ENCODE measurements at regions not wholly inside any gene's neighbourhood (a gene's known extent, or its start where the extent isn't known, plus 50 kb on each side); places are given as distances from the start of the nearest gene placed in this dataset.

GRCh38 chr3:18233987-18234716 is 191.0 kb downstream of the SATB1 start:
- TF ChIP-seq, protein P1, sequence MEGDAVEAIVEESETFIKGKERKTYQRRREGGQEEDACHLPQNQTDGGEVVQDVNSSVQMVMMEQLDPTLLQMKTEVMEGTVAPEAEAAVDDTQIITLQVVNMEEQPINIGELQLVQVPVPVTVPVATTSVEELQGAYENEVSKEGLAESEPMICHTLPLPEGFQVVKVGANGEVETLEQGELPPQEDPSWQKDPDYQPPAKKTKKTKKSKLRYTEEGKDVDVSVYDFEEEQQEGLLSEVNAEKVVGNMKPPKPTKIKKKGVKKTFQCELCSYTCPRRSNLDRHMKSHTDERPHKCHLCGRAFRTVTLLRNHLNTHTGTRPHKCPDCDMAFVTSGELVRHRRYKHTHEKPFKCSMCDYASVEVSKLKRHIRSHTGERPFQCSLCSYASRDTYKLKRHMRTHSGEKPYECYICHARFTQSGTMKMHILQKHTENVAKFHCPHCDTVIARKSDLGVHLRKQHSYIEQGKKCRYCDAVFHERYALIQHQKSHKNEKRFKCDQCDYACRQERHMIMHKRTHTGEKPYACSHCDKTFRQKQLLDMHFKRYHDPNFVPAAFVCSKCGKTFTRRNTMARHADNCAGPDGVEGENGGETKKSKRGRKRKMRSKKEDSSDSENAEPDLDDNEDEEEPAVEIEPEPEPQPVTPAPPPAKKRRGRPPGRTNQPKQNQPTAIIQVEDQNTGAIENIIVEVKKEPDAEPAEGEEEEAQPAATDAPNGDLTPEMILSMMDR (IDR thresholded peaks at IDR 0.05) = no peak
- TF ChIP-seq POLR2A (IDR thresholded peaks at IDR 0.05) = no peak
- no peak overlapping the region for H3K4me3 ChIP-seq
- no peak for DNase-seq
- WGBS, 2 donors = 50 to 58% methylated on average over 10 of the region's 10 CpGs
- no peaks in the 10 kb centered on the region for H3K36me3 ChIP-seq (replicated peaks in 1 of 2; ENCODE audit: insufficient read depth in 1 of 2, low read depth in 2 of 2)
- no peak for ATAC-seq
- H3K4me1 ChIP-seq = no peaks in the 10 kb centered on the region
- no peak overlapping the region for H3K27ac ChIP-seq
- no peaks in the 10 kb centered on the region for H3K27me3 ChIP-seq
- H3K9me3 ChIP-seq = no peaks in the 10 kb centered on the region
- intact Hi-C loops (cut with DNase I) = no loop called here

GRCh38 chr3:18232317-18232716 is 192.8 kb downstream of the SATB1 start:
- Histone ChIP-seq H3K27me3 (no peaks in the 10 kb centered on the region), H3K27ac (no peak overlapping the region), H3K9me3 (no peaks in the 10 kb centered on the region), H3K4me1 (no peaks in the 10 kb centered on the region), H3K36me3 (replicated peaks in 1 of 2; ENCODE audit: insufficient read depth in 1 of 2, low read depth in 2 of 2) (no peaks in the 10 kb centered on the region), H3K4me3 (no peak overlapping the region)
- intact Hi-C loops (cut with DNase I) = no loop called here
- no peak for DNase-seq
- 59 to 60% methylated on average over 3 of the region's 3 CpGs for WGBS, 2 donors
- no peak for ATAC-seq
- no peak for TF ChIP-seq POLR2A (IDR thresholded peaks at IDR 0.05)
- TF ChIP-seq, protein P1 (IDR thresholded peaks at IDR 0.05) = no peak

GRCh38 chr3:18228060-18228459 is 197.1 kb downstream of the SATB1 start:
- intact Hi-C loops (cut with DNase I) = no loop called here
- no peak for ATAC-seq

GRCh38 chr3:18225709-18226108 is 199.4 kb downstream of the SATB1 start:
- no peak for DNase-seq
- 42 to 46% methylated on average over 3 of the region's 3 CpGs for WGBS, 2 donors
- Histone ChIP-seq H3K9me3 (no peaks in the 10 kb centered on the region), H3K36me3 (replicated peaks in 1 of 2; ENCODE audit: insufficient read depth in 1 of 2, low read depth in 2 of 2) (no peaks in the 10 kb centered on the region), H3K27ac (no peak overlapping the region), H3K4me3 (no peak overlapping the region), H3K27me3 (no peaks in the 10 kb centered on the region), H3K4me1 (no peaks in the 10 kb centered on the region)
- ATAC-seq = no peak
- TF ChIP-seq, protein P1 (IDR thresholded peaks at IDR 0.05) = no peak
- no peak for TF ChIP-seq POLR2A (IDR thresholded peaks at IDR 0.05)
- intact Hi-C loops (cut with DNase I) = no loop called here

More at GRCh38 chr3:18228060-18228459, 197.1 kb downstream of the SATB1 start:
- Histone ChIP-seq H3K27ac (no peak overlapping the region), H3K4me3 (no peak overlapping the region), H3K27me3 (no peaks in the 10 kb centered on the region), H3K4me1 (no peaks in the 10 kb centered on the region), H3K9me3 (no peaks in the 10 kb centered on the region), H3K36me3 (replicated peaks in 1 of 2; ENCODE audit: insufficient read depth in 1 of 2, low read depth in 2 of 2) (no peaks in the 10 kb centered on the region)
- 63 to 67% methylated on average over 1 of the region's 1 CpG for WGBS, 2 donors
- no peak for TF ChIP-seq POLR2A (IDR thresholded peaks at IDR 0.05)
- TF ChIP-seq, protein P1 (IDR thresholded peaks at IDR 0.05) = no peak
- no peak for DNase-seq

- H3K9me3 ChIP-seq = no peaks in the 10 kb centered on the region
- no peaks in the 10 kb centered on the region for H3K27me3 ChIP-seq
- TF ChIP-seq, protein P1 (IDR thresholded peaks at IDR 0.05) = no peak
- no peak for TF ChIP-seq POLR2A (IDR thresholded peaks at IDR 0.05)
- intact Hi-C loops (cut with DNase I) = no loop called here
- ATAC-seq = no peak
- no peaks in the 10 kb centered on the region for H3K36me3 ChIP-seq (replicated peaks in 1 of 2; ENCODE audit: insufficient read depth in 1 of 2, low read depth in 2 of 2)
- no peak for DNase-seq
- WGBS, 2 donors = 39 to 42% methylated on average over 2 of the region's 2 CpGs
- H3K27ac ChIP-seq = no peak overlapping the region
- H3K4me3 ChIP-seq = no peak overlapping the region
- no peaks in the 10 kb centered on the region for H3K4me1 ChIP-seq
These were observed 200.7 kb downstream of the SATB1 start for GRCh38 chr3:18224426-18224825.
